ENCODE measurements at regions not wholly inside any gene's neighbourhood (a gene's known extent, or its start where the extent isn't known, plus 50 kb on each side); places are given as distances from the start of the nearest gene placed in this dataset.

GRCh38 chr12:102601621-102602020, 121.3 kb upstream of the IGF1 start:
- no peak overlapping the region for H3K27ac Mint-ChIP-seq
- DNase-seq: no peak
- H3K36me3 Mint-ChIP-seq (ENCODE audit: low read depth): no peaks in the 10 kb centered on the region
- no peaks in the 10 kb centered on the region for H3K27me3 Mint-ChIP-seq (ENCODE audit: low read depth, poor library complexity)
- no peaks in the 10 kb centered on the region for H3K4me1 Mint-ChIP-seq
- H3K9me3 Mint-ChIP-seq: peaks cover 12% of the 10 kb centered on the region
- no peak overlapping the region for H3K4me3 Mint-ChIP-seq
- no peak for TF ChIP-seq CTCF (IDR thresholded peaks at IDR 0.05)

DNA sequence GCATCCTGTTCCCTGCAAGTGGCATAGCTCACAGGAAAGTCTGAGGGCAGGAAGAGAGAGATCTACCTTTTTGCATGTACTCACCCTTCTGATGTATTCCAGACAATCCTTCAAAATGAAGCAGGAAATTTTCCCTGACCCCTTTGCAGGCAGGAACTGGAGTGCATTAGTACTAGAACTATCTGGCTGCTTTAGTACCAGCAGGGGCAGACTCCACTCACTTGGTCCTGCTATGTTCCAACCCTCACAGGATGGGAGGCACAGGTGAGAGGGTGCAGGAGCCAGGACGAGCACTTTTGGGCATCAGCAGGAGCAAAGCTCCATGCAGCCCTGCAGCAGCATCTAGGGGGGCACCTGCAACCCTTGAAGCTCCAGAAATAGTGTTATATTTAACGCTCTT, 116.3 kb upstream of the IGF1 start:
- no peak for TF ChIP-seq CTCF (IDR thresholded peaks at IDR 0.05)
- peaks cover 10% of the 10 kb centered on the region for H3K4me1 Mint-ChIP-seq
- no peaks in the 10 kb centered on the region for H3K9me3 Mint-ChIP-seq
- no peak for DNase-seq
- no peak overlapping the region for H3K4me3 Mint-ChIP-seq
- no peaks in the 10 kb centered on the region for H3K27me3 Mint-ChIP-seq (ENCODE audit: low read depth, poor library complexity)
- H3K36me3 Mint-ChIP-seq (ENCODE audit: low read depth): no peaks in the 10 kb centered on the region
- no peak overlapping the region for H3K27ac Mint-ChIP-seq

GRCh38 chr12:102596031-102596430, 115.7 kb upstream of the IGF1 start:
- TF ChIP-seq CTCF (IDR thresholded peaks at IDR 0.05): no peak
- Mint-ChIP-seq H3K4me1 (peaks cover 10% of the 10 kb centered on the region), H3K9me3 (no peaks in the 10 kb centered on the region), H3K27ac (no peak overlapping the region), H3K27me3 (ENCODE audit: low read depth, poor library complexity) (no peaks in the 10 kb centered on the region), H3K36me3 (ENCODE audit: low read depth) (no peaks in the 10 kb centered on the region), H3K4me3 (no peak overlapping the region)
- DNase-seq: no peak

DNA sequence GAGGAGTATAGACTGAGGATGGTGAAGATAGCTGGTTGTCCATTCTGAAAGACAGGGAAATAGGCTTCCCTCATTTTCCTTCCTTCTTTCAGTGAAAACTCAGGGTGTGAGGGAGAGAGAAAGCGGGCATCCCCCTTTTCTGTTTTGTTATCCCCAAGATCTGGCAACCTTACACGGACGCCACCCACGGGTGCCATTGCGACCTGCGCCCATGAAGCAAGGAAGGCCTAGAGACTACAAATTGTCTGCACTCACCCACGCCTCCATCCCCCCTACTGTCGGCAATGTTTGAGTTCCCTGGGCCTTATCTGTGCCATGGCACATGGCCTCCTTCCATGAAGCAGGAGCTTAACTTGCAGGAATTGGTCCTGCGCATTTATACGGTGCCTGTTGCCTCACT, 115.0 kb upstream of the IGF1 start:
- H3K4me1 Mint-ChIP-seq: peaks cover 10% of the 10 kb centered on the region
- TF ChIP-seq CTCF (IDR thresholded peaks at IDR 0.05): no peak
- no peaks in the 10 kb centered on the region for H3K9me3 Mint-ChIP-seq
- no peak overlapping the region for H3K4me3 Mint-ChIP-seq
- no peaks in the 10 kb centered on the region for H3K27me3 Mint-ChIP-seq (ENCODE audit: low read depth, poor library complexity)
- no peaks in the 10 kb centered on the region for H3K36me3 Mint-ChIP-seq (ENCODE audit: low read depth)
- DNase-seq: no peak
- H3K27ac Mint-ChIP-seq: no peak overlapping the region

DNA sequence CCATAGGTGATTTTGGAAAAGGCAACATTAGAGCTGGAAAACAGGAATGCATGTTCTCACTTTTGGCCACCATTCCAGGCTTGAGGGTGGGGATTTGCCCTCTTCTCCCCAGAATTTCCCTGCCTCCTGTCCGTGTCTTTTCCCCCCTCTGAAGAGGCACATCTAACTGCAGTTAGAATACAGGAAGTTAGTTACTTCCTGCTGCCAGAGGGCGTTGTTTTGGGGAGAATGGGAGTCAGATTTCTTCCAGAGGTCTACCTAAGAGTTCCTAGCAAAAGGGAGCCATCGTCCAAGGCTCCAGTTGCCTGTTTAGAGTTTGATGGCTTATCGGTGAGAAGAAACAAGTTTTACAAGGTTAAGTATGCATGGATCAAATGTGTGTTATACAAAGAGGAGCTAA, 112.8 kb upstream of the IGF1 start:
- H3K36me3 Mint-ChIP-seq (ENCODE audit: low read depth): no peaks in the 10 kb centered on the region
- no peak overlapping the region for H3K4me3 Mint-ChIP-seq
- DNase-seq: no peak
- TF ChIP-seq CTCF (IDR thresholded peaks at IDR 0.05): no peak
- no peaks in the 10 kb centered on the region for H3K9me3 Mint-ChIP-seq
- no peaks in the 10 kb centered on the region for H3K27me3 Mint-ChIP-seq (ENCODE audit: low read depth, poor library complexity)
- H3K27ac Mint-ChIP-seq: no peak overlapping the region
- peaks cover 10% of the 10 kb centered on the region for H3K4me1 Mint-ChIP-seq

DNA sequence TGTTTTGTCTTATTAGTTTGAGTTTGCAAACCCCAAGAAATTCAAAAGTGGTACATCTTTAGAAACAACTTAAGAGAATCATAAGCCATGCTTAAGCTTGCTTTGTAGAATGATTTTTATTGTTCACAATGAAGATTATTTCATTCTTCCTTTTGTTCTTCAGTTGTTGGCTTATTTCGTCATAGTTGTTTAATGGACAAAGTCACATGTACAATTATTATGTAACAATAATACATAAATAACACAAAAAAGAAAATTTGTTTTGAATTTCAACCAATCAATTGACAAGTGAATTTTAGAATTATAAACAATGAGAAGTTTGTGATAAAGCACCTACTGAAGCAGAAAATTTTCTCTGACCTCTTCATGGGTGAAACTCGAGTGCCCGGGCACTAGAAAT, 111.8 kb upstream of the IGF1 start:
- Mint-ChIP-seq H3K27ac (no peak overlapping the region), H3K27me3 (ENCODE audit: low read depth, poor library complexity) (no peaks in the 10 kb centered on the region), H3K4me1 (peaks cover 10% of the 10 kb centered on the region), H3K36me3 (ENCODE audit: low read depth) (no peaks in the 10 kb centered on the region), H3K9me3 (no peaks in the 10 kb centered on the region), H3K4me3 (no peak overlapping the region)
- DNase-seq: no peak
- no peak for TF ChIP-seq CTCF (IDR thresholded peaks at IDR 0.05)
